Endothelial cell of hepatic sinusoid (primary cell): ENCODE measurements at regions not wholly inside any gene's neighbourhood (a gene's known extent, or its start where the extent isn't known, plus 50 kb on each side); places are given as distances from the start of the nearest gene placed in this dataset.

Source experiments
- in situ Hi-C: cut with HindIII; loops from 2 replicates; pipeline ENCODE4 v1.10.0; 2017; ENCODE audit warnings: low sequenced_read_pairs

- in situ Hi-C loops = no loop called here
These were observed 53.8 kb upstream of the SMAD3 start for GRCh38 chr15:67011617-67012005.

- in situ Hi-C loops = no loop called here
These were observed 51.7 kb upstream of the SMAD3 start for GRCh38 chr15:67013696-67014095.
